ENCODE measurements at regions not wholly inside any gene's neighbourhood (a gene's known extent, or its start where the extent isn't known, plus 50 kb on each side); places are given as distances from the start of the nearest gene placed in this dataset.

- Histone ChIP-seq H3K4me3 (no peak overlapping the region), H3K36me3 (no peaks in the 10 kb centered on the region), H3K9me3 (no peaks in the 10 kb centered on the region), H3K4me1 (no peaks in the 10 kb centered on the region), H3K27ac (no peak overlapping the region), H3K27me3 (no peaks in the 10 kb centered on the region)
- WGBS, 2 donors (ENCODE audit: low coverage in 1 of 2): 56 to 70% methylated on average over 4 to 8 of the region's 8 CpGs
- in situ Hi-C loops (cut with MboI; ENCODE audit: low pct_ligation_motif_present in 1 of 4, low pct_unique_long_range_greater_than_20kb in 1 of 4, low sequenced_read_pairs in 3 of 4): no loop called here
- no peak for DNase-seq
- no peak for TF ChIP-seq EP300 (IDR thresholded peaks at IDR 0.05; ENCODE audit: low read depth)
- no peak for TF ChIP-seq POLR2AphosphoS5 (IDR thresholded peaks at IDR 0.05)
- no peak for TF ChIP-seq CTCF (IDR thresholded peaks at IDR 0.05)
- TF ChIP-seq POLR2A (IDR thresholded peaks at IDR 0.05): no peak
- intact Hi-C loops (cut with DNase I; ENCODE audit: low total_unique reads): no loop called here
These were observed 138.9 kb downstream of the RASEF start for GRCh38 chr9:82923912-82924605.

All from transverse colon (tissue), 4 donors.